ENCODE measurements at regions not wholly inside any gene's neighbourhood (a gene's known extent, or its start where the extent isn't known, plus 50 kb on each side); places are given as distances from the start of the nearest gene placed in this dataset.

DNA sequence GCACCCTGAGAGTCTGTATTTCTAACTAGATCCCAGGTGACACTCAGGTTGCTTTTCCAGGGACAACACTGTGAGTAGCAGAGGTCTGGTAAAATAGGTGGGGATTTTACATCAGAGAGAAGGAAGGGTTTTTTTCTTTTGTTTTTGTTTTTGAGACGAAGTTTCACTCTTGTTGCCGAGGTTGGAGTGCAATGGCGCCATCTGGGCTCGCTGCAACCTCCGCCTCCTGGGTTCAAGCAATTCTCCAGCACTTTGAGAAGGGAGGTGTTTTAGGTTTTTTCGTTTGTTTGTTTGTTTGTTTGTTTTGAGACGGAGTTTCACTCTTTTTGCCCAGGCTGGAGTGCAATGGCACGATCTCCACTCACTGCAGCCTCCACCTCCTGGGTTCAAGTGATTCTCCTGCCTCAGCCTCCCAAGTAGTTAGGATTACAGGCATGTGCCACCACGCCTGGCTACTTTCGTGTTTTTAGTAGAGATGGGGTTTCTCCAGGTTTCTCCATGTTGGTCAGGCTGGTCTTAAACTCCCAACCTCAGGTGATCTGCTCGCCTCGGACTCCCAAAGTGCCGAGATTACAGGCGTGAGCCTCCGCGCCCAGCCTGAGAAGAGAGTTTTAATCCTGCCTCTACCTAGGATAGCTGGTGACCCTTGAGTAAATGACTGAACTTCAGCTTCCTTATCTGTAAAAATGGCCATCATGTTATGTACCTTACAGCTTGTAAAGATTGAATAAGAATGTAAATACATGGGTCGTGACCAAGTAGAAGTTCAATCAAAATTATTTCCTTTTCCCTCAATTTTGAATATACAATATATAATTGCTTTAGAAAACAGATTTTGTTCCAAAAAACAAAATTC is 95.9 kb upstream of the FNDC3B start:
- TF ChIP-seq EZH2phosphoT487 (IDR thresholded peaks at IDR 0.05; ENCODE audit: borderline replicate concordance, low read length) (no peak), CTCF (IDR thresholded peaks at IDR 0.05; ENCODE audit: low read depth, low read length, poor library complexity, severe bottlenecking) (no peak)
- H3K4me3 ChIP-seq (ENCODE audit: low read length) = no peak overlapping the region
- no peaks in the 10 kb centered on the region for H3K9me3 ChIP-seq (ENCODE audit: control insufficient read depth, insufficient read depth, low read length)
- H3K9me2 ChIP-seq (replicated peaks; ENCODE audit: control insufficient read depth, low read length) = no peaks in the 10 kb centered on the region
- H3K27me3 ChIP-seq (ENCODE audit: control insufficient read depth, low read length) = peaks cover 4% of the 10 kb centered on the region; the same call in 1 of the 2 replicates
- no peak overlapping the region for H3K4me2 ChIP-seq (ENCODE audit: low read length)
- no peaks in the 10 kb centered on the region for H3F3A ChIP-seq (ENCODE audit: control insufficient read depth, insufficient read depth)
- no peak overlapping the region for H3K27ac ChIP-seq (ENCODE audit: low read depth, low read length)
- no peaks in the 10 kb centered on the region for H3K79me2 ChIP-seq (ENCODE audit: control insufficient read depth, low read length)
- no peaks in the 10 kb centered on the region for H3K36me3 ChIP-seq (ENCODE audit: control insufficient read depth, low read length)
- H3K4me1 ChIP-seq (ENCODE audit: control insufficient read depth, low read length) = no peaks in the 10 kb centered on the region
- no peaks in the 10 kb centered on the region for H4K20me1 ChIP-seq (ENCODE audit: control insufficient read depth, insufficient read depth, low read depth, low read length)

- Histone ChIP-seq H3K4me3 (ENCODE audit: low read length) (no peak overlapping the region), H3K4me2 (ENCODE audit: low read length) (no peak overlapping the region), H3K36me3 (ENCODE audit: control insufficient read depth, low read length) (no peaks in the 10 kb centered on the region), H4K20me1 (ENCODE audit: control insufficient read depth, insufficient read depth, low read depth, low read length) (no peaks in the 10 kb centered on the region), H3K27me3 (ENCODE audit: control insufficient read depth, low read length) (peaks cover 4% of the 10 kb centered on the region; the same call in 1 of the 2 replicates), H3K79me2 (ENCODE audit: control insufficient read depth, low read length) (no peaks in the 10 kb centered on the region), H3K27ac (ENCODE audit: low read depth, low read length) (no peak overlapping the region), H3K4me1 (ENCODE audit: control insufficient read depth, low read length) (no peaks in the 10 kb centered on the region), H3K9me2 (replicated peaks; ENCODE audit: control insufficient read depth, low read length) (no peaks in the 10 kb centered on the region), H3F3A (ENCODE audit: control insufficient read depth, insufficient read depth) (no peaks in the 10 kb centered on the region), H3K9me3 (ENCODE audit: control insufficient read depth, insufficient read depth, low read length) (no peaks in the 10 kb centered on the region)
- no peak for TF ChIP-seq EZH2phosphoT487 (IDR thresholded peaks at IDR 0.05; ENCODE audit: borderline replicate concordance, low read length)
- no peak for TF ChIP-seq CTCF (IDR thresholded peaks at IDR 0.05; ENCODE audit: low read depth, low read length, poor library complexity, severe bottlenecking)
These were observed 95.0 kb upstream of the FNDC3B start for GRCh38 chr3:171944118-171945016.

- no peaks in the 10 kb centered on the region for H3K27me3 ChIP-seq (ENCODE audit: control insufficient read depth, low read length)
- H3F3A ChIP-seq (ENCODE audit: control insufficient read depth, insufficient read depth) = no peaks in the 10 kb centered on the region
- no peak overlapping the region for H3K4me3 ChIP-seq (ENCODE audit: low read length)
- no peaks in the 10 kb centered on the region for H3K79me2 ChIP-seq (ENCODE audit: control insufficient read depth, low read length)
- no peak overlapping the region for H3K27ac ChIP-seq (ENCODE audit: low read depth, low read length)
- H4K20me1 ChIP-seq (ENCODE audit: control insufficient read depth, insufficient read depth, low read depth, low read length) = no peaks in the 10 kb centered on the region
- no peaks in the 10 kb centered on the region for H3K9me3 ChIP-seq (ENCODE audit: control insufficient read depth, insufficient read depth, low read length)
- TF ChIP-seq CTCF (IDR thresholded peaks at IDR 0.05; ENCODE audit: low read depth, low read length, poor library complexity, severe bottlenecking) (no peak), EZH2phosphoT487 (IDR thresholded peaks at IDR 0.05; ENCODE audit: borderline replicate concordance, low read length) (no peak)
- no peaks in the 10 kb centered on the region for H3K4me1 ChIP-seq (ENCODE audit: control insufficient read depth, low read length)
- no peak overlapping the region for H3K4me2 ChIP-seq (ENCODE audit: low read length)
- H3K36me3 ChIP-seq (ENCODE audit: control insufficient read depth, low read length) = no peaks in the 10 kb centered on the region
- H3K9me2 ChIP-seq (replicated peaks; ENCODE audit: control insufficient read depth, low read length) = no peaks in the 10 kb centered on the region
These were observed 90.7 kb upstream of the FNDC3B start for GRCh38 chr3:171948674-171949073.

All from DOHH2 (cell line).